SK-N-SH (cell line): ENCODE measurements at regions not wholly inside any gene's neighbourhood (a gene's known extent, or its start where the extent isn't known, plus 50 kb on each side); places are given as distances from the start of the nearest gene placed in this dataset.

Experiments
- CHD2 ChIP-seq: fragments of 150-350 bp; IDR thresholded peaks from 2 replicates; pipeline ENCODE4 v1.6.1; 2018; ENCODE audit warnings: low read length; ENCODE audit not compliant: partially characterized antibody
- CTCF ChIP-seq: fragments of 200-600 bp; sonication (generic); IDR thresholded peaks from 2 replicates; pipeline ENCODE4 v1.6.1; 2017; ENCODE audit warnings: antibody characterized with exemption, mild to moderate bottlenecking, moderate library complexity
- EZH2phosphoT487 ChIP-seq: fragments of 200-600 bp; sonication (generic); IDR thresholded peaks from 2 replicates; pipeline ENCODE4 v1.6.1; 2017; ENCODE audit warnings: low read depth, mixed run types, mild to moderate bottlenecking, antibody characterized with exemption, moderate library complexity, borderline replicate concordance
- GATA2 ChIP-seq: sonication (generic); formaldehyde crosslinking; IDR thresholded peaks from 2 replicates; pipeline ENCODE4 v1.5.0; 2020; ENCODE audit warnings: mild to moderate bottlenecking, missing genetic modification reagents
- MAX ChIP-seq: IDR thresholded peaks from 2 replicates; pipeline ENCODE4 v1.4.0; 2012; ENCODE audit warnings: low read depth
- MXI1 ChIP-seq: IDR thresholded peaks from 2 replicates; pipeline ENCODE4 v1.6.1; 2012; ENCODE audit warnings: mild to moderate bottlenecking, low read depth, low read length, improper control_type of control experiment
- POLR2AphosphoS5 ChIP-seq: IDR thresholded peaks from 2 replicates; pipeline ENCODE4 v1.6.1; 2012; ENCODE audit warnings: low read depth, low read length
- RAD21 ChIP-seq: IDR thresholded peaks from 2 replicates; pipeline ENCODE4 v1.6.1; 2012; ENCODE audit warnings: mild to moderate bottlenecking, low read length
- RFX5 ChIP-seq: IDR thresholded peaks from 2 replicates; pipeline ENCODE4 v1.6.1; 2012; ENCODE audit warnings: mild to moderate bottlenecking, improper control_type of control experiment, low read length
- RXRA ChIP-seq: IDR thresholded peaks from 2 replicates; pipeline ENCODE4 v1.4.0; 2012; ENCODE audit warnings: low read depth, mild to moderate bottlenecking, borderline replicate concordance
- SIN3A ChIP-seq: IDR thresholded peaks from 2 replicates; pipeline ENCODE4 v1.6.1; 2012; ENCODE audit warnings: low read depth, mild to moderate bottlenecking, low read length, moderate library complexity, borderline replicate concordance
- USF2 ChIP-seq: fragments of 150-350 bp; IDR thresholded peaks from 2 replicates; pipeline ENCODE4 v1.6.1; 2017; ENCODE audit warnings: antibody characterized with exemption, low read length, low read depth, borderline replicate concordance
- YY1 ChIP-seq: IDR thresholded peaks from 2 replicates; pipeline ENCODE4 v1.4.0; 2012; ENCODE audit warnings: low read depth, mild to moderate bottlenecking

- no peak for TF ChIP-seq USF2
- TF ChIP-seq POLR2AphosphoS5: no peak
- TF ChIP-seq CTCF: no peak
- no peak for TF ChIP-seq RXRA
- TF ChIP-seq YY1: no peak
- TF ChIP-seq GATA2 (CRISPR knock-in tag): no peak
- TF ChIP-seq RFX5: no peak
- TF ChIP-seq EZH2phosphoT487: no peak
- no peak for TF ChIP-seq CHD2
- TF ChIP-seq MAX: no peak
- TF ChIP-seq RAD21: no peak
- no peak for TF ChIP-seq MXI1
- TF ChIP-seq SIN3A: no peak
Observed at GRCh38 chr18:43465483-43465882, 188.2 kb upstream of the SYT4 start.
